H1 (cell line): ENCODE measurements at regions not wholly inside any gene's neighbourhood (a gene's known extent, or its start where the extent isn't known, plus 50 kb on each side); places are given as distances from the start of the nearest gene placed in this dataset.

Experiments
- CBX5 ChIP-seq: fragments of 300-800, 300-1000 bp; sonication (generic); IDR thresholded peaks from 2 replicates; pipeline ENCODE4 v1.7.1; 2016; ENCODE audit warnings: antibody characterized with exemption, low read length, low read depth
- CTCF ChIP-seq, 3 experiments: IDR thresholded peaks; 1 replicate in 2 of 3; 2 replicates in 1 of 3; pipeline versions ENCODE4 v1.5.1 to v1.6.1; 2011; ENCODE audit warnings: low read length in 3 of 3, mild to moderate bottlenecking in 3 of 3, inconsistent platforms in 2 of 3, low read depth in 1 of 3, moderate library complexity in 1 of 3; ENCODE audit not compliant: insufficient read depth in 1 of 3; ENCODE audit errors: control extremely low read depth in 1 of 3
- EP300 ChIP-seq, 2 experiments: IDR thresholded peaks; 1 replicate in 1 of 2; 2 replicates in 1 of 2; pipeline ENCODE4 v1.6.1; 2011 to 2012; ENCODE audit warnings: low read depth in 2 of 2, low read length in 2 of 2, mild to moderate bottlenecking in 2 of 2, borderline replicate concordance in 1 of 2, inconsistent platforms in 1 of 2, moderate library complexity in 1 of 2
- EZH2 ChIP-seq: fragments of 200-600 bp; sonication (generic); IDR thresholded peaks from 2 replicates; pipeline ENCODE4 v1.7.1; 2012; ENCODE audit warnings: low read depth, mild to moderate bottlenecking, moderate library complexity, low read length, inconsistent platforms; ENCODE audit not compliant: severe bottlenecking
- JUND ChIP-seq: IDR thresholded peaks from 2 replicates; pipeline ENCODE4 v1.6.1; 2011; ENCODE audit warnings: mild to moderate bottlenecking, improper control_type of control experiment, low read length
- MAX ChIP-seq: IDR thresholded peaks from 2 replicates; pipeline ENCODE4 v1.6.1; 2012; ENCODE audit warnings: inconsistent platforms
- POLR2A ChIP-seq, 2 experiments: IDR thresholded peaks; 1 replicate in 1 of 2; 2 replicates in 1 of 2; pipeline ENCODE4 v1.6.1; 2011; ENCODE audit warnings: low read depth in 2 of 2, low read length in 2 of 2, mild to moderate bottlenecking in 2 of 2; ENCODE audit errors: control extremely low read depth in 1 of 2
- POLR2AphosphoS5 ChIP-seq: IDR thresholded peaks from 2 replicates; pipeline ENCODE4 v1.6.1; 2011; ENCODE audit warnings: low read depth, low read length
- RNF2 ChIP-seq: fragments of 200-900, 300-1000 bp; sonication (generic); IDR thresholded peaks from 2 replicates; pipeline ENCODE4 v1.7.1; 2016; ENCODE audit warnings: borderline replicate concordance, low read depth, mild to moderate bottlenecking, antibody characterized with exemption, low read length; ENCODE audit not compliant: poor library complexity, severe bottlenecking; ENCODE audit errors: missing control alignments
- TCF12 ChIP-seq: IDR thresholded peaks from 2 replicates; pipeline ENCODE4 v1.6.1; 2011; ENCODE audit warnings: low read depth, mild to moderate bottlenecking, low read length

- TF ChIP-seq POLR2A (IDR thresholded peaks at IDR 0.05; ENCODE audit: control extremely low read depth in 1 of 2, low read depth in 2 of 2, low read length in 2 of 2) (no peak), CTCF (IDR thresholded peaks at IDR 0.05; ENCODE audit: control extremely low read depth in 1 of 3, insufficient read depth in 1 of 3, low read depth in 1 of 3, low read length in 3 of 3) (no peak), JUND (no peak), RNF2 (no peak), POLR2AphosphoS5 (no peak), CBX5 (no peak), MAX (no peak), EP300 (IDR thresholded peaks at IDR 0.05; ENCODE audit: borderline replicate concordance in 1 of 2, low read depth in 2 of 2, low read length in 2 of 2) (no peak), TCF12 (no peak), EZH2 (no peak)
Observed at GRCh38 chr6:45738057-45738455, 277.6 kb downstream of the CLIC5 start.
